ENCODE measurements at regions not wholly inside any gene's neighbourhood (a gene's known extent, or its start where the extent isn't known, plus 50 kb on each side); places are given as distances from the start of the nearest gene placed in this dataset.

- TF ChIP-seq, protein P1, sequence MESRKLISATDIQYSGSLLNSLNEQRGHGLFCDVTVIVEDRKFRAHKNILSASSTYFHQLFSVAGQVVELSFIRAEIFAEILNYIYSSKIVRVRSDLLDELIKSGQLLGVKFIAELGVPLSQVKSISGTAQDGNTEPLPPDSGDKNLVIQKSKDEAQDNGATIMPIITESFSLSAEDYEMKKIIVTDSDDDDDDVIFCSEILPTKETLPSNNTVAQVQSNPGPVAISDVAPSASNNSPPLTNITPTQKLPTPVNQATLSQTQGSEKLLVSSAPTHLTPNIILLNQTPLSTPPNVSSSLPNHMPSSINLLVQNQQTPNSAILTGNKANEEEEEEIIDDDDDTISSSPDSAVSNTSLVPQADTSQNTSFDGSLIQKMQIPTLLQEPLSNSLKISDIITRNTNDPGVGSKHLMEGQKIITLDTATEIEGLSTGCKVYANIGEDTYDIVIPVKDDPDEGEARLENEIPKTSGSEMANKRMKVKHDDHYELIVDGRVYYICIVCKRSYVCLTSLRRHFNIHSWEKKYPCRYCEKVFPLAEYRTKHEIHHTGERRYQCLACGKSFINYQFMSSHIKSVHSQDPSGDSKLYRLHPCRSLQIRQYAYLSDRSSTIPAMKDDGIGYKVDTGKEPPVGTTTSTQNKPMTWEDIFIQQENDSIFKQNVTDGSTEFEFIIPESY (IDR thresholded peaks at IDR 0.05; ENCODE audit: extremely low read depth, insufficient replicate concordance, low read length) = no peak
- TF ChIP-seq, protein P2, sequence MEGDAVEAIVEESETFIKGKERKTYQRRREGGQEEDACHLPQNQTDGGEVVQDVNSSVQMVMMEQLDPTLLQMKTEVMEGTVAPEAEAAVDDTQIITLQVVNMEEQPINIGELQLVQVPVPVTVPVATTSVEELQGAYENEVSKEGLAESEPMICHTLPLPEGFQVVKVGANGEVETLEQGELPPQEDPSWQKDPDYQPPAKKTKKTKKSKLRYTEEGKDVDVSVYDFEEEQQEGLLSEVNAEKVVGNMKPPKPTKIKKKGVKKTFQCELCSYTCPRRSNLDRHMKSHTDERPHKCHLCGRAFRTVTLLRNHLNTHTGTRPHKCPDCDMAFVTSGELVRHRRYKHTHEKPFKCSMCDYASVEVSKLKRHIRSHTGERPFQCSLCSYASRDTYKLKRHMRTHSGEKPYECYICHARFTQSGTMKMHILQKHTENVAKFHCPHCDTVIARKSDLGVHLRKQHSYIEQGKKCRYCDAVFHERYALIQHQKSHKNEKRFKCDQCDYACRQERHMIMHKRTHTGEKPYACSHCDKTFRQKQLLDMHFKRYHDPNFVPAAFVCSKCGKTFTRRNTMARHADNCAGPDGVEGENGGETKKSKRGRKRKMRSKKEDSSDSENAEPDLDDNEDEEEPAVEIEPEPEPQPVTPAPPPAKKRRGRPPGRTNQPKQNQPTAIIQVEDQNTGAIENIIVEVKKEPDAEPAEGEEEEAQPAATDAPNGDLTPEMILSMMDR (IDR thresholded peaks at IDR 0.05 in 2 of 3, conservative IDR thresholded peaks at IDR 0.05 in 1 of 3; ENCODE audit: borderline replicate concordance in 1 of 3, insufficient read depth in 1 of 3, low read depth in 2 of 3, low read length in 2 of 3) = no peak
- no peak for TF ChIP-seq MAX (IDR thresholded peaks at IDR 0.05)
- TF ChIP-seq SRF (IDR thresholded peaks at IDR 0.05; ENCODE audit: low read depth) = no peak
- no peak for TF ChIP-seq POLR2AphosphoS5 (IDR thresholded peaks at IDR 0.05; ENCODE audit: low read depth, low read length)
- TF ChIP-seq ELF1 (IDR thresholded peaks at IDR 0.05; ENCODE audit: borderline replicate concordance, low read depth) = no peak
- TF ChIP-seq, protein P3, sequence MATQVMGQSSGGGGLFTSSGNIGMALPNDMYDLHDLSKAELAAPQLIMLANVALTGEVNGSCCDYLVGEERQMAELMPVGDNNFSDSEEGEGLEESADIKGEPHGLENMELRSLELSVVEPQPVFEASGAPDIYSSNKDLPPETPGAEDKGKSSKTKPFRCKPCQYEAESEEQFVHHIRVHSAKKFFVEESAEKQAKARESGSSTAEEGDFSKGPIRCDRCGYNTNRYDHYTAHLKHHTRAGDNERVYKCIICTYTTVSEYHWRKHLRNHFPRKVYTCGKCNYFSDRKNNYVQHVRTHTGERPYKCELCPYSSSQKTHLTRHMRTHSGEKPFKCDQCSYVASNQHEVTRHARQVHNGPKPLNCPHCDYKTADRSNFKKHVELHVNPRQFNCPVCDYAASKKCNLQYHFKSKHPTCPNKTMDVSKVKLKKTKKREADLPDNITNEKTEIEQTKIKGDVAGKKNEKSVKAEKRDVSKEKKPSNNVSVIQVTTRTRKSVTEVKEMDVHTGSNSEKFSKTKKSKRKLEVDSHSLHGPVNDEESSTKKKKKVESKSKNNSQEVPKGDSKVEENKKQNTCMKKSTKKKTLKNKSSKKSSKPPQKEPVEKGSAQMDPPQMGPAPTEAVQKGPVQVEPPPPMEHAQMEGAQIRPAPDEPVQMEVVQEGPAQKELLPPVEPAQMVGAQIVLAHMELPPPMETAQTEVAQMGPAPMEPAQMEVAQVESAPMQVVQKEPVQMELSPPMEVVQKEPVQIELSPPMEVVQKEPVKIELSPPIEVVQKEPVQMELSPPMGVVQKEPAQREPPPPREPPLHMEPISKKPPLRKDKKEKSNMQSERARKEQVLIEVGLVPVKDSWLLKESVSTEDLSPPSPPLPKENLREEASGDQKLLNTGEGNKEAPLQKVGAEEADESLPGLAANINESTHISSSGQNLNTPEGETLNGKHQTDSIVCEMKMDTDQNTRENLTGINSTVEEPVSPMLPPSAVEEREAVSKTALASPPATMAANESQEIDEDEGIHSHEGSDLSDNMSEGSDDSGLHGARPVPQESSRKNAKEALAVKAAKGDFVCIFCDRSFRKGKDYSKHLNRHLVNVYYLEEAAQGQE (IDR thresholded peaks at IDR 0.05; ENCODE audit: low read depth) = no peak
- TF ChIP-seq TCF7L2 (IDR thresholded peaks at IDR 0.05; ENCODE audit: borderline replicate concordance, extremely low read depth, insufficient read depth, insufficient read length) = no peak
- TF ChIP-seq POLR2A (IDR thresholded peaks at IDR 0.05; ENCODE audit: borderline replicate concordance, extremely low read depth, insufficient read depth, insufficient read length) = no peak
Measured at GRCh38 chr3:94299716-94300115, 236.9 kb downstream of the NSUN3 start.
